Stimulated activated naive CD4-positive, alpha-beta T cell treated with Interleukin-2 at 50 U/mL for 16 hours (primary cell): ENCODE measurements at regions not wholly inside any gene's neighbourhood (a gene's known extent, or its start where the extent isn't known, plus 50 kb on each side); places are given as distances from the start of the nearest gene placed in this dataset.
"Not testable (repeated sequence)": the region's sequence is repeated elsewhere in the genome, so short reads cannot be mapped to it uniquely, and the experiment has no call there.

Experiments
- DNase-seq: peaks from one replicate; lab custom pipeline; 2025; lab: John Stamatoyannopoulos, UW

DNA sequence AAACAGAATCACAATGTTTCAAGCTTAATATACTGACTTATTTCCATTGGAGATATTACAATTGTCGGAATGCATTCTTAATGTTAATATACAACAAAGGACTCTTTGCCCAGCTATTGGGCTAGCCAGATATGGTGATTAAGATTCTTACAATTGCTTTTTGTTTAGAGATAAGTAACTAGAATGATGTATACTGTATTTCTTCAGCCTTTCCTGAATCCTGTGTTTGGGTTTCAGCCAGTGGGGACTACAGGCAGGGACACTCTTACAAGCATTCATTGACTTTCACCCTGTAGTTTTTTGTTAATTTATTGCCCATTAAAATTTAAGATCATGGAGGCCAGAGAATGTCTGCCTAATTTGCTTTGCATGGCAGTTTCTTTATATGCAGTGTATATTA, 254.1 kb upstream of the TMEFF2 start:
- no peak for DNase-seq

DNA sequence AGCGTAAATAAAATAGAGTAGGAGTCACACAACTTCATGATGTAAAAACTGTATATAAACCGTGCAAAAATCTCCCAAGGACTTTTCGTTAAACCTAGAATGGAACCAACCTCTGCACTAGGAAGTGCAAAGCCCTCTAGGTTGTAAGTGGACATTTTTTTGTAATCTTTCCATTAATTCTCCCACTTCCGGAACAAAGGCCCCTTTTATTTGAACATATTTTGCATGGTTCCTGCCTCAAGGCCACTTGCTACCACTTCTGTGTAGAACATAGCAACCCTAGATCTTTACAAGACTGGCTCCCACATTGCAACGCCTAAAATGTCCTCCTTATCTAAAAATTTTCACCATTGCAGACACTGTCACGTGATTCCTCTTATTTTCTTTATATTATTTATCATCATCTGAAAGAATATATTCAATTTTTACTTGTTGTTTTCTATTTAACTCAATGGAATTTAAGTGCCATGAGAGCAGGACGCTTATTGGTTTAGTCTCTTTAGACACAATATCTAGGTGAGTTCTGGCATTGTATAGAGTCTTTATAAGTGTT, 249.6 kb upstream of the TMEFF2 start:
- DNase-seq: no peak

GRCh38 chr2:192443831-192444230, 249.1 kb upstream of the TMEFF2 start:
- no peak for DNase-seq

GRCh38 chr2:192438239-192438638, 243.5 kb upstream of the TMEFF2 start:
- no peak for DNase-seq

DNA sequence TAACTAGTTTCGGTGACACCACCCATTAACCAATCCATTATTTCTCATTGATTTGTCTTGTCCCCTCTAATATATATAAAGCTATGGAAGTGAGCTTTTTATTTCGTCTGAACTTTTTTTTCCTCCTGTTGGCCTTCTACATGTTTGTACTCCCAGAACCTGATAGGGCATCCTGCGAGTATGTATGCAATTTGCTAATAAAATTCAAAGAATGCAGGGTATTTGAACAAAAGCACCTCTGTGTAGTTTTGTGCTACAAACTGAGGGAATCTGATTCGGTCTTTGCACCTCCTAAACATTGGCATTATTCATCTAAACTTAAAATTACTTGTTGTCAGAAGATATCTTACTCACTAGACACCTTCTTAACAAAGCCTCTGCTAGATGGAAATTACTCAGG, 242.9 kb upstream of the TMEFF2 start:
- no peak for DNase-seq

- DNase-seq: no peak
Observed at GRCh38 chr2:192424243-192424642, 229.5 kb upstream of the TMEFF2 start.

GRCh38 chr2:192419786-192420185, 225.1 kb upstream of the TMEFF2 start:
- no peak for DNase-seq

- no peak for DNase-seq
Observed at GRCh38 chr2:192416060-192416459, 221.3 kb upstream of the TMEFF2 start.

DNA sequence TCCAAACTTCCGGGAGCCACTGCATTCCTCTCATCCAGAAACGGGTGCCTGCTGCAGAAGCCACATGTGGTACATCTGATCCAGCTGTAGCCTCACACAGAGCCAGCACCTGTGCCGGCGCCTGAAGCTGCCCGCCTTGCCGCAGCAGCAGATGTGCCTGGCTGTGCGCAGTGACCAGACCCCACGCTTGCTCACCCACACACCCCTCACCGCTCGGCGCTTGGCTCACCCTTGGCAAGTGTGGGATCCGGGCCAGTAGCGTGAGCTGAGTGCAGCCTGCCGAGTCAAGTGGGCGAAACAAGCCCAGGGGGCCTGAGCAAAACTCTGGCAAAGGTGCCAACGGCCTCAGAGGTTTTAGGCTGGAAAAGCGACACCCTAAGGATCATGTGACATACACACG, 220.1 kb upstream of the TMEFF2 start:
- DNase-seq: no peak

DNA sequence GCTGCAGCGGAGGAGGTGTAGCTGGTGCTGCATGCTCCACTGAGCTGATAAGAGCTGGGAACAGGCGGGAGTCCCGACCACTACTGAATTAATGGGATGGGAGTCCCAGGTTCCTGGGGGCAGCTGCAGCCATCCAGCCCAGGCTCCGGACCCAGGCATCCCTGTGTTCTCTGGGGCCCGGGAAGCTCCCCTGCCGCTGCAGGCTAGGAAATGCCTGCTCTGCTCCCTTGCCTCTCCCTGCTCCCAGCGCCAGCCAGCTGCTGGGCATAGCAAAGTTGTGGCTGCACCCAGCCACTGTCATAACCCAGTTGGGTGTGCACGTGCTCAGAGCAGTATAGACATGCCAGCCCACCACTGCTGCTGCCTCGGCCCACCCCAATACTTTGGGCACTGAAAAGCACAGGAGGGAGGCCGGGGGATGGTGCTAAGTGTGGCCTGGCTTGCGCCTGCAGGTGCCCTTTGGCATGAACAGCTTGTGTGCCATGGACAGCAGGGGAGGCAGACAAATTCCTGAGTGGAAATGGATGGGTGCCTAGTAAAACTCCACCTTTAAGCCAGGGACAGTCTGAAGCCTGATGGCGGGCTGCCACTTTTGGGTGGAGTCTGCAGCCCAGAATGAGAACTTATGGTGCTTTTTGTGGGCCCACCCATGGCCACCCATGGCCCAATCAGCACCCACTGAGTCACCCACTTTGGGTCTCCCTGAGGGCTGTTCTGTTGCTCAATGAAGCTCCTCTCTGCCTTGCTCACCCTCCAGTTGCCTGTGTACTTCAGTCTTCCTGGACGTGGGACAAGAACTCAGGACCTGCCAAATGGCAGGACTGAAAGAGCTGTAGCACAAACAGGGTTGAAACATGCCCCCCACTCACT, 219.3 kb upstream of the TMEFF2 start:
- DNase-seq: no peak

GRCh38 chr2:192412866-192413265, 218.1 kb upstream of the TMEFF2 start:
- not testable (repeated sequence) for DNase-seq

- no peak for DNase-seq
Observed at GRCh38 chr2:192412394-192412793, 217.7 kb upstream of the TMEFF2 start.

GRCh38 chr2:192411755-192412154, 217.0 kb upstream of the TMEFF2 start:
- no peak for DNase-seq

DNA sequence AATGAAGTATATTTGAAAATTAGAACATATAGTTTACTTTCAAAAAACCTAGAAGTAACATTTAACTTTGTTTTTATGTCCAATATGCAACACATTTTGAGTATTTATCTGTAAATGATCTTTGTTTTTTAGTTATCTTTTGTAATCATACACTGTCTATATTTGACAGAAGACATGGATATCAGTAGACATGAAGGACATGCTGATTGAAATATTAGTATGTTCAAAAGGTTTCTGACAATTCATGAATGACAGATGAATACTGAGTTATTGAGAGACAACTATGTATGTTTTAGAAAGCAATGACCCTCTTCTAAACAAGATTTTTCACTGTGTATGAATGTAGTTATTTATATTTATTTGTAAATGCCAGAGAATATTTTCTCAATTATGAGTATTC, 215.6 kb upstream of the TMEFF2 start:
- no peak for DNase-seq

DNA sequence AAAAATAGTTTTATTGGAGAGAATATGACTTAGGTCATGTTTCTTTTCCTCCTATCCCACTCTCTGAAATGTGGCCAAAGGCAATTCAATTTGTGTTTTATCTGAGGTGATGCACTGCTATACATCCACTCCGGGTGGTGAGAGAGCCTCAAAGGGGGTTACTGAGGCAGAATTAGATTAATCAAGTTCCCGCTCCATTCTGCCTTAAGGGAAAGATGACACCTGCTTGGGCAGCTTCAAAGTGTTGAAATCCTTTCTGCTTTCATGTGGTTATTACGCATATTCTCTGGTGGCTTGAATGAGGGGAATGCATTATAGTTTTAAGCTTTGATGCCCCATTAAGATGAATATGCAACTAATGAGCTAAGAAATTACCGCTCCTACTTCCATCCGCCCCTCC, 213.0 kb upstream of the TMEFF2 start:
- no peak for DNase-seq

DNA sequence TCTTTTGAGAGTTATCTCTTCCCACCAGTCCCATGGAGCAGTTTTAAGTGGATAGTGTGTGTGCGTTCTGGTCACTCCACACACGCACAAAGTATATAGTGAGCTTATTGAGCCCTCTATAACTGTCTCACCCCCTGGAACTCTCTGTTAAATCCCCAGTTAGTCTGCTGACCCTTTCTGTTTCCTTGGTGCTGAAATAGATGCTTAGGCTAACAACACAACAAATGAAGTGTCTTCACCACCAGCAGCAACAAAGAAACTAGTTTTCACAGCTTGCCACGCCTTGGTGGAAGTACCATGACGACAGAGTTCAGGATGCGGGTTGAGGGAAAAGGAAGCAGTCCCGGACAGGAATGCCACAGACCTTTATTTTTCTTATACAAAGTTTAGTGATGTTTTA, 203.5 kb upstream of the TMEFF2 start:
- no peak for DNase-seq

GRCh38 chr2:192394605-192395004, 199.9 kb upstream of the TMEFF2 start:
- DNase-seq: no peak

GRCh38 chr2:192391041-192391440, 196.3 kb upstream of the TMEFF2 start:
- DNase-seq: no peak

GRCh38 chr2:192390401-192390800, 195.7 kb upstream of the TMEFF2 start:
- no peak for DNase-seq

- not testable (repeated sequence) for DNase-seq
Observed at GRCh38 chr2:192384191-192384590, 189.5 kb upstream of the TMEFF2 start.

DNA sequence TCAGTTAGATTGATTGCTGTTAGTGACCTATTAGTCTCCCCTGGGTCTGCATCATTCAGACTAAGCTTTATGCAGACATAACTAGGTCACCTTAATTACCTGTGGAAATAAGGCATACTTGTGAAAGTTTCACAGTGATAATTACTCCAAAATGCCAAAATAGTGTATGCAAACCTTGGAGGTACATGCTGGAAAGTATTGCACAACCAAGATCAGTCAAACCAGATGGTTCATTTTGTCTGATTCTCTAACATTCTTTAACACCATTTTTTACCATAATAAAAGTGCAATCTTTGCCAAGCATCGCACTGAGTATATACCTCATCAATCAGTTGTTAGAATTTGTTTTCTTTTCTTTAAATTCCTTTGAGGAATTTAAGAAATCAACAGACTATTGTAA, 186.3 kb upstream of the TMEFF2 start:
- no peak for DNase-seq

DNA sequence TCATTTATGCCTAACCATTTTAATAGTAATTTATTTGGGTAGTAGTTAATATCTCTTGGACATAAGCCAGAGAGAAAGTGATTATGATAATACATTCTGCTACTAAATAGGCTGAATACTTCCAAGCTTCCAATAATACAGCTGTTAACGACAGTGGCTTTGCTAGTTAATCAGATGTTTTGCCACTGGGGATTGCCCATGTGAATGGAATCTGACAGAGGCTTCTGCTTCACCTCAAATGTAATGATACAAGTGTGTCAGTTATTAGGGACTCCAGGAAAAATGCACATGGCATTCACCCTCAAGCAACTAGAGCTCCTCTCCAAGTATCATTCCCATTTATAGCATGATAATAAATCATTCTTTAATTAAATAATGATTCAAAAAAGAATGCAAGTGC, 185.0 kb upstream of the TMEFF2 start:
- no peak for DNase-seq

DNA sequence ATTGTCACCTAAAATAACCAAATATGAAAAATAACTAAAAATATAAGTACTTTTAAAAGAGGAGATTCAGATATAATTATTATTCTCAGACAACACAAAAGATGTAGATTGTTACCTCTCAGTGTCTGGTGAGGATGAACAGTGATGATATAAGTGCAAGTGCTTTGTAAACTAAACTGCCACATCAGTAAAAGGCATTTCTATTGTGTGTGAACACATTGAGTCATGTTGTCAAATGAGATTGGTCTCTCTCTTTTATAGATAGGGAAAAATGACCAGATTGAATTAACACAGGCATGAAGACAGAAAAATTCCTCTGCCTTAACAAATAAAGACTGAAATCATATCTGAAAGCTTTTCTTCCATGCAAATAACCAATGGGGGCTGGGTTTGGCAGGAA, 182.4 kb upstream of the TMEFF2 start:
- no peak for DNase-seq

DNA sequence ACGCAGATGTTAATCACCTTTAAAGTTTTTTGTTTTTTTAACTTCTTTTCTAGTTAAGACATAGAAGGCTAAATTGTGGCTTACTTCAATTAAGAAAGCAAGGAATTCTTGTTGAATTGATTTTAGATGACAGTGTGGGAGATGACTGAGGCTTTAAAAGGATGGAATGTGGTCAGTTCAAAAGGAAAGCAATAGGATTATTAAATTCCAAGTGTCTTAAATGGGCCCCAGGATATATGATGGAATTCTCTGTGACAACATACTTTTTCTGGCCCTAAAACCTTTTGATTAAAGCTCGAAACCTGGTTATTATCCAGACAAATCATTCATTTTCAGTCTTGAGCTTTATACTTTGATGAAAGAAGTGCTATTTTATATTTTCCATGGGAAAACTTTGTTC, 179.0 kb upstream of the TMEFF2 start:
- no peak for DNase-seq
